Medulla oblongata (tissue), 1 donor: ENCODE measurements at regions not wholly inside any gene's neighbourhood (a gene's known extent, or its start where the extent isn't known, plus 50 kb on each side); places are given as distances from the start of the nearest gene placed in this dataset.

Experiments used
- DNase-seq: peaks from one replicate; pipeline ENCODE4 v3.0.0-alpha.2; 2015; ENCODE audit errors: extremely low spot score

GRCh38 chr5:133739181-133739780, 126.9 kb upstream of the FSTL4 start:
- no peak for DNase-seq

- no peak for DNase-seq
Measured at GRCh38 chr5:133738271-133738670, 125.9 kb upstream of the FSTL4 start.

GRCh38 chr5:133736512-133736911, 124.2 kb upstream of the FSTL4 start:
- DNase-seq: no peak

- DNase-seq: no peak
Measured at GRCh38 chr5:133735346-133735745, 123.0 kb upstream of the FSTL4 start.

GRCh38 chr5:133734916-133735315, 122.6 kb upstream of the FSTL4 start:
- DNase-seq: no peak

GRCh38 chr5:133732536-133732935, 120.2 kb upstream of the FSTL4 start:
- no peak for DNase-seq

- DNase-seq: no peak
Measured at GRCh38 chr5:133731951-133732350, 119.6 kb upstream of the FSTL4 start.

GRCh38 chr5:133730866-133731265, 118.5 kb upstream of the FSTL4 start:
- no peak for DNase-seq

GRCh38 chr5:133730346-133730745, 118.0 kb upstream of the FSTL4 start:
- DNase-seq: no peak

GRCh38 chr5:133729800-133730199, 117.5 kb upstream of the FSTL4 start:
- DNase-seq: no peak

GRCh38 chr5:133728475-133728874, 116.1 kb upstream of the FSTL4 start:
- no peak for DNase-seq

GRCh38 chr5:133727636-133728035, 115.3 kb upstream of the FSTL4 start:
- no peak for DNase-seq

- DNase-seq: no peak
Measured at GRCh38 chr5:133723651-133724366, 111.5 kb upstream of the FSTL4 start.

GRCh38 chr5:133723126-133723525, 110.8 kb upstream of the FSTL4 start:
- no peak for DNase-seq

- no peak for DNase-seq
Measured at GRCh38 chr5:133721365-133721764, 109.0 kb upstream of the FSTL4 start.

- no peak for DNase-seq
Measured at GRCh38 chr5:133718457-133718856, 106.1 kb upstream of the FSTL4 start.

- DNase-seq: no peak
Measured at GRCh38 chr5:133716532-133717183, 104.3 kb upstream of the FSTL4 start.

- DNase-seq: no peak
Measured at GRCh38 chr5:133715616-133716015, 103.3 kb upstream of the FSTL4 start.

- no peak for DNase-seq
Measured at GRCh38 chr5:133715216-133715615, 102.9 kb upstream of the FSTL4 start.

GRCh38 chr5:133714161-133714915, 102.0 kb upstream of the FSTL4 start:
- no peak for DNase-seq

GRCh38 chr5:133713751-133714150, 101.4 kb upstream of the FSTL4 start:
- DNase-seq: no peak

GRCh38 chr5:133713209-133713608, 100.9 kb upstream of the FSTL4 start:
- no peak for DNase-seq
